Nephron progenitor cell (in vitro differentiated cells): ENCODE measurements at regions not wholly inside any gene's neighbourhood (a gene's known extent, or its start where the extent isn't known, plus 50 kb on each side); places are given as distances from the start of the nearest gene placed in this dataset.

Experiments
- DNase-seq: peaks from one replicate; pipeline ENCODE4 v3.0.0; 2021
- H3K27ac Mint-ChIP-seq: 2 replicates; pipeline ENCODE4 v1.8.0; 2021; ENCODE audit warnings: mild to moderate bottlenecking, moderate library complexity, mixed read lengths
- H3K27me3 Mint-ChIP-seq: 2 replicates; pipeline ENCODE4 v1.8.0; 2021; ENCODE audit warnings: mild to moderate bottlenecking, low read depth, mixed read lengths; ENCODE audit not compliant: poor library complexity
- H3K36me3 Mint-ChIP-seq: 2 replicates; pipeline ENCODE4 v1.8.0; 2021; ENCODE audit warnings: low read depth, mixed read lengths
- H3K4me1 Mint-ChIP-seq: 2 replicates; pipeline ENCODE4 v1.8.0; 2021; ENCODE audit warnings: mixed read lengths
- H3K4me3 Mint-ChIP-seq: 2 replicates; pipeline ENCODE4 v1.8.0; 2021; ENCODE audit warnings: mild to moderate bottlenecking, moderate library complexity, mixed read lengths
- H3K9me3 Mint-ChIP-seq: 2 replicates; pipeline ENCODE4 v1.8.0; 2021; ENCODE audit warnings: mild to moderate bottlenecking, moderate library complexity, mixed read lengths
- TF ChIP-seq, protein P1 (sequence below): fragments of 200-600 bp; sonication (generic); IDR thresholded peaks from 2 replicates; pipeline ENCODE4 v1.5.0; 2021; ENCODE audit warnings: antibody characterized with exemption

DNA sequence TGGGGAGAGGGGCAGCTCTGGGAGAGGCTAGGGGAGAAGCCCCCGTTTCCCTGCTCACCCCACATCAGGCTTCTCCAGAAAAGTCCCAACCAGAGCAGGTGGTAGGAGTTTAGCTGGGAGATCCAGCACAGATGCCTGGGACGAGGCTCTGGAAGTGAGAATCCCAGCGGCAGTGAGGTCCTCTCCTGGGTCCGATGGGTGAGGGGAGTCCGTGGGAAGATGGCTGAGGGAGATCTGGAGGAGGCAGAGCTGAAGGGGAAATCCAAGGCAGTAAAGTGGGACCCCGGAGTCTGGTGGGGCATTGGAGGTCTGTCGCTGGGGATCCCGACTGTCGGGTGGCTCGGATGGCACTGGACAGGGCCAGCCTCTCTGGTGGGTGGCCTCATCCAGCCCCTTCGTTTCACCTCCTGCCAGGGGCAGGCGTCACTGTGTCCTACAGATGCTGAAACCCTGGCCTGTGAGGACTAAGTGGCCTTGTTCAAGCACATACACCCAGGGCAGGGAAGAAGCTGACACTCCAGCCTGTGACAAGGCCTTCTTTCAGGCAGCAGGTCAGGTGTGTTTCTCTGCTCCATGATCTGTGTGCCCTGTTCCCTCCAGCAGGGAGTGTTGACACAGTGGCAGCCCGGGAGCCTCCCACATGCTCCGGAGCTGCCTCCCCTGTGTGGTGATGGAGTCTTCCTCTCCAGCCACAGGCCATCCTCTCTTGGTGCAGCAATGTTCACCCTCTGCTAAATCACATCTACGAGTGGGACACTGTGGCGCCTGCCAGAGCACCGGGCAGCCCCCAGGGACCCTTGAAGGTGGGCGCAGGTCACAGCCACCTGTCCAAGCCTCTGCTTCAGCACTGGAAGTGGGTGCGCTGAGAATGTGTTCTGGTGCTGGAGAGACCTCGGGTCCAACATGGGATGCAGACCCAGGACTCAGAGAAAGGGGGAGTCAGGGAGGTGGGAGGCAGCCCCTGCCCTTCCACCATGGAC lies 850.8 kb downstream of the BRD1 start:
- peaks cover 5% of the 10 kb centered on the region for H3K4me1 Mint-ChIP-seq
- no peak overlapping the region for H3K27ac Mint-ChIP-seq
- TF ChIP-seq, protein P1, sequence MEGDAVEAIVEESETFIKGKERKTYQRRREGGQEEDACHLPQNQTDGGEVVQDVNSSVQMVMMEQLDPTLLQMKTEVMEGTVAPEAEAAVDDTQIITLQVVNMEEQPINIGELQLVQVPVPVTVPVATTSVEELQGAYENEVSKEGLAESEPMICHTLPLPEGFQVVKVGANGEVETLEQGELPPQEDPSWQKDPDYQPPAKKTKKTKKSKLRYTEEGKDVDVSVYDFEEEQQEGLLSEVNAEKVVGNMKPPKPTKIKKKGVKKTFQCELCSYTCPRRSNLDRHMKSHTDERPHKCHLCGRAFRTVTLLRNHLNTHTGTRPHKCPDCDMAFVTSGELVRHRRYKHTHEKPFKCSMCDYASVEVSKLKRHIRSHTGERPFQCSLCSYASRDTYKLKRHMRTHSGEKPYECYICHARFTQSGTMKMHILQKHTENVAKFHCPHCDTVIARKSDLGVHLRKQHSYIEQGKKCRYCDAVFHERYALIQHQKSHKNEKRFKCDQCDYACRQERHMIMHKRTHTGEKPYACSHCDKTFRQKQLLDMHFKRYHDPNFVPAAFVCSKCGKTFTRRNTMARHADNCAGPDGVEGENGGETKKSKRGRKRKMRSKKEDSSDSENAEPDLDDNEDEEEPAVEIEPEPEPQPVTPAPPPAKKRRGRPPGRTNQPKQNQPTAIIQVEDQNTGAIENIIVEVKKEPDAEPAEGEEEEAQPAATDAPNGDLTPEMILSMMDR: no peak
- H3K27me3 Mint-ChIP-seq: peaks cover 24% of the 10 kb centered on the region
- H3K4me3 Mint-ChIP-seq: no peak overlapping the region
- H3K9me3 Mint-ChIP-seq: peaks cover 9% of the 10 kb centered on the region
- DNase-seq: no peak
- H3K36me3 Mint-ChIP-seq: no peaks in the 10 kb centered on the region

DNA sequence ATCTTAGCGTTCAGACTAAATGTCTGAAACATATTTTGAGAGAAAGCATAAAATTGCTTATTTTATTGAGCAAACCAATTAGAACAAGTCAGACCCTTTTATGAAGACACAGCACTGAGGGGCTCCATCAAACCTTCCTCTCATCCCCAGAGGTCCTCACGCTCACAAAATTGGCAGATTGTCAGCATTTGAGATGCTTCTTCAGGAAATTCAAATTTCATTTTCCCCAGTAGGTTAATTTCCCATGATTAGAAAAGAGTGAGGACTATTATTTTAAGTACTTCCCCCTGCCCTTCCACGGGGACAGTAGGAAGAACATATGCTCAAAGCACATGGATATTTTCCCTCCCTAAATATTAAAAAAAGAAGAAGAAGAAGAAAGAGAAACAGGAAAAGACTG lies 851.8 kb downstream of the BRD1 start:
- Mint-ChIP-seq H3K36me3 (no peaks in the 10 kb centered on the region), H3K4me3 (no peak overlapping the region), H3K9me3 (peaks cover 9% of the 10 kb centered on the region), H3K27ac (no peak overlapping the region), H3K27me3 (peaks cover 24% of the 10 kb centered on the region), H3K4me1 (peaks cover 4% of the 10 kb centered on the region)
- TF ChIP-seq, protein P1: no peak
- no peak for DNase-seq

DNA sequence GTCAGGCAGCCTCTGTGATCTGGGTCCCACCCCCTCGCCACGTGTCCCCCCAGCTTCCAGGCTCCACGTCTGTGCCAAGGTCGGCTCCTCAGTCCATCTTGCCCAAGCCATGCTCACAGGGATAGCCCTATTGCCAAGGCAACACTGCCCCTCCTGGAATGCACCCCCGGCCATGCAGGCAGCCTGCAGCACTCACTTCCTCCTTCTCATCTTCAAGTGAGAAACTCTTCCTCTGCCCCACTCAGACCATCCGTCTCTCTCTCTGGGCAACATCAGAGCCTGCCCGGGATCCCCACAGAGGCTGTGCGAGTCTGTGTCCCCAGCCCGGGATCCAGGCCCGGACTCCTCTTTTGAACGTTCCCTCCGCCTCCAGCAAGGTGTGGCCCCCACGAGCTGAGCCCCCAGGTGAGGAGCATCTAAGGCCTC lies 852.3 kb downstream of the BRD1 start:
- peaks cover 24% of the 10 kb centered on the region for H3K27me3 Mint-ChIP-seq
- TF ChIP-seq, protein P1: no peak

DNA sequence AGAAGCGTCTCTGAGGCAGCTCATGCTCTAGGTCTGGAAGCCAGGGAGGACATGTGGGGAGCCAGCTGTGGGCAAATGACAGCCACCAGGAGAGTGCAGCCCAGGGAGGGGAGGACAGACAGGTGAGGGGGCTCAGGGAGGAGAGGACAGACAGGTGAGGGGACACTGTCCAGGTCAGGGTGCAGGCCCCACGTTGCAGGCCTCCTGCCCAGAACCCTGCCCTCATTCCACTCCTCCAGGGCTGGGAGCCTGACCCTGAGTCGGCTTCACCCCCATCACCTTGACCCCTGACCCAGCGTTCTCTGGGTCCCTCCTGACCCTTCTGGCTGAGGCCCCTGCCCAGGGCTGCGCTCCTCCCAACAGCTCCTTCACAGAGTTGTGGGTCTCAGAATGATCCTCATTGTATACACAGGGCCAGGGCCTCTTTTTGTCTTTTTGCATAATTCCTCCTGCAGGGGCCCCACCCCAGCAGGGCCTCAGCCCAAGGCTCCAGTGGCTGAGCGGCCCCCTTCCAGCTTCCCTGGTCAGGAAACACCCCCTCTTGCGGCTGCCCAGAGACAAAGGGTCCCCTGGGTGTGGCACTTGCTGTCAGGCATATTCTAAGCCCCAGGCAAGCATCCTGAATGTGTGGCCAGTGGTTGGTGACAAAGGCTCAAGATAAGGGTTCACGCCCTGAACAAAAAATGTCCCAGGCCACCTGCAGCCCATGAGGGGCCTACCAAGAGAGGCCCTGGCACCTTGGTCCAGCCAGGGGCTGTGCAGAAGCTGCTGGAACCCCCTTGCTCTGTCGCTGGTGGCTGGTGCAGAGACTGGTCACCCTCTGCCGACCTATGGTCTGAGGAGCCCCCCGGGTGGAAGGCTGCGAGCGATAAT lies 853.0 kb downstream of the BRD1 start:
- TF ChIP-seq, protein P1: no peak
- H3K4me1 Mint-ChIP-seq: no peaks in the 10 kb centered on the region
- H3K9me3 Mint-ChIP-seq: peaks cover 9% of the 10 kb centered on the region
- no peak for DNase-seq
- peaks cover 26% of the 10 kb centered on the region for H3K27me3 Mint-ChIP-seq
- H3K27ac Mint-ChIP-seq: no peak overlapping the region
- no peak overlapping the region for H3K4me3 Mint-ChIP-seq
- H3K36me3 Mint-ChIP-seq: no peaks in the 10 kb centered on the region

More for the DNA sequence above, 852.3 kb downstream of the BRD1 start:
- no peak overlapping the region for H3K27ac Mint-ChIP-seq
- H3K36me3 Mint-ChIP-seq: no peaks in the 10 kb centered on the region
- DNase-seq: no peak
- H3K4me3 Mint-ChIP-seq: no peak overlapping the region
- H3K9me3 Mint-ChIP-seq: peaks cover 9% of the 10 kb centered on the region
- H3K4me1 Mint-ChIP-seq: no peaks in the 10 kb centered on the region

DNA sequence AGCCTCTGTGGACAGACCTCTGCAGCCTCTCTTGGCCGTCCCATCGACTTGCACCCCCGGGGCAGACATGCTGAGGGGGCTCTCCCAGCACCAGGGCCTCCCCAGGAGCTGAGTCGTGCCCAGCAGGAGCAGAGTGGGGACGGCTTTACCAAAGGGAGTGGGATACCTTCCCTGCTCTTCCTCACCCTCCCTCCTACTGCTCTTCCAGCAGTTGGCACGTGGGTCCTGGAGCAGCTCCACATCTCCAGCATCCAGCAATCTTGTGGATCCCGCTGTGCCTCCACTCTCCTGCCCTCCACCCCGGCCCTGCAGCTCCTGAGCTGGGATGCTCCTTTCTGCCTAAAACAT lies 854.0 kb downstream of the BRD1 start:
- H3K9me3 Mint-ChIP-seq: peaks cover 2% of the 10 kb centered on the region
- peaks cover 23% of the 10 kb centered on the region for H3K27me3 Mint-ChIP-seq
- no peaks in the 10 kb centered on the region for H3K4me1 Mint-ChIP-seq
- TF ChIP-seq, protein P1: no peak
- no peak overlapping the region for H3K4me3 Mint-ChIP-seq
- DNase-seq: no peak
- no peaks in the 10 kb centered on the region for H3K36me3 Mint-ChIP-seq
- no peak overlapping the region for H3K27ac Mint-ChIP-seq
